KMS-11 (cell line): ENCODE measurements at regions not wholly inside any gene's neighbourhood (a gene's known extent, or its start where the extent isn't known, plus 50 kb on each side); places are given as distances from the start of the nearest gene placed in this dataset.

ENCODE experiments used
- H2AFZ ChIP-seq: fragments of 200-600 bp; sonication (generic); 2 replicates; pipeline ENCODE4 v1.6.1; 2016; ENCODE audit warnings: antibody characterized with exemption, mixed run types, low read depth
- H3K27ac ChIP-seq: fragments of 200-600 bp; sonication (generic); 2 replicates; pipeline ENCODE4 v1.6.1; 2016; ENCODE audit warnings: mild to moderate bottlenecking, mixed run types
- H3K27me3 ChIP-seq: fragments of 200-600 bp; sonication (generic); 2 replicates; pipeline ENCODE4 v1.6.1; 2017; ENCODE audit warnings: mild to moderate bottlenecking, low read depth, mixed run types, moderate library complexity; ENCODE audit not compliant: insufficient read depth
- H3K36me3 ChIP-seq: fragments of 200-600 bp; sonication (generic); 2 replicates; pipeline ENCODE4 v1.6.1; 2017; ENCODE audit warnings: mild to moderate bottlenecking, mixed run types; ENCODE audit not compliant: insufficient read depth
- H3K4me1 ChIP-seq: fragments of 200-600 bp; sonication (generic); 2 replicates; pipeline ENCODE4 v1.6.1; 2016; ENCODE audit warnings: mild to moderate bottlenecking, low read depth, mixed run types; ENCODE audit not compliant: poor library complexity, severe bottlenecking
- H3K4me2 ChIP-seq: fragments of 200-600 bp; sonication (generic); 2 replicates; pipeline ENCODE4 v1.7.0; 2016; ENCODE audit warnings: mild to moderate bottlenecking, mixed run types
- H3K4me3 ChIP-seq: fragments of 200-600 bp; sonication (generic); IDR thresholded peaks from 2 replicates; pipeline ENCODE4 v1.6.1; 2017; ENCODE audit warnings: low read depth, low read length, mixed read lengths; ENCODE audit not compliant: insufficient read depth
- H3K79me2 ChIP-seq: fragments of 200-600 bp; sonication (generic); 2 replicates; pipeline ENCODE4 v1.6.1; 2016; ENCODE audit warnings: low read depth, mixed run types; ENCODE audit not compliant: insufficient read depth
- H3K9ac ChIP-seq: fragments of 200-600 bp; sonication (generic); 2 replicates; pipeline ENCODE4 v1.6.1; 2016; ENCODE audit warnings: mild to moderate bottlenecking, mixed run types
- H4K20me1 ChIP-seq: fragments of 200-600 bp; sonication (generic); 2 replicates; pipeline ENCODE4 v1.6.1; 2016; ENCODE audit warnings: mild to moderate bottlenecking, mixed run types; ENCODE audit not compliant: insufficient read depth
- TF ChIP-seq, protein P1 (sequence below): fragments of 200-600 bp; sonication (generic); conservative IDR thresholded peaks from 2 replicates; pipeline ENCODE4 v1.6.1; 2017; ENCODE audit warnings: low read depth, mild to moderate bottlenecking, antibody characterized with exemption, low read length, moderate library complexity, mixed read lengths

DNA sequence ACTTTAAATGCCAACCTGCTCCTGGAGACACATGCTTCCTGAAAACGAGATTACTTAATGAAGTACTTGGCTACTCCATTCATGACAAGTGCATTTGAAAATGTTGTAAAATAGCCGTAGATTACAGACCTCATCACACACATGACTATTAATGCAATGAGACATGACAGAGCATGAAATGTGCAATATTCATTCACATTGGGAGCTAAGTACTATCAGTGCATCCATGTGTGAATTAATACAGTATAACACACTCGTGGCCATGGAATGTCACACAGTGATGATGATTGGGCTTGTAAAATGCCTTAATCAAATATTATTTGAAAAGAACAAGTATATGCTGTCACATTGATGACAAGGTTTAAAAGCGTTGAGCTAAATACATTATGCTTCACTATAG is 407.0 kb downstream of the AMY1C start:
- Histone ChIP-seq H3K36me3 (no peaks in the 10 kb centered on the region), H3K9ac (no peak overlapping the region), H3K27me3 (no peaks in the 10 kb centered on the region), H3K4me3 (no peak overlapping the region), H4K20me1 (no peaks in the 10 kb centered on the region), H3K4me1 (no peaks in the 10 kb centered on the region), H3K4me2 (no peak overlapping the region), H2AFZ (no peak overlapping the region), H3K79me2 (no peaks in the 10 kb centered on the region), H3K27ac (no peak overlapping the region)
- TF ChIP-seq, protein P1, sequence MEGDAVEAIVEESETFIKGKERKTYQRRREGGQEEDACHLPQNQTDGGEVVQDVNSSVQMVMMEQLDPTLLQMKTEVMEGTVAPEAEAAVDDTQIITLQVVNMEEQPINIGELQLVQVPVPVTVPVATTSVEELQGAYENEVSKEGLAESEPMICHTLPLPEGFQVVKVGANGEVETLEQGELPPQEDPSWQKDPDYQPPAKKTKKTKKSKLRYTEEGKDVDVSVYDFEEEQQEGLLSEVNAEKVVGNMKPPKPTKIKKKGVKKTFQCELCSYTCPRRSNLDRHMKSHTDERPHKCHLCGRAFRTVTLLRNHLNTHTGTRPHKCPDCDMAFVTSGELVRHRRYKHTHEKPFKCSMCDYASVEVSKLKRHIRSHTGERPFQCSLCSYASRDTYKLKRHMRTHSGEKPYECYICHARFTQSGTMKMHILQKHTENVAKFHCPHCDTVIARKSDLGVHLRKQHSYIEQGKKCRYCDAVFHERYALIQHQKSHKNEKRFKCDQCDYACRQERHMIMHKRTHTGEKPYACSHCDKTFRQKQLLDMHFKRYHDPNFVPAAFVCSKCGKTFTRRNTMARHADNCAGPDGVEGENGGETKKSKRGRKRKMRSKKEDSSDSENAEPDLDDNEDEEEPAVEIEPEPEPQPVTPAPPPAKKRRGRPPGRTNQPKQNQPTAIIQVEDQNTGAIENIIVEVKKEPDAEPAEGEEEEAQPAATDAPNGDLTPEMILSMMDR = no peak

DNA sequence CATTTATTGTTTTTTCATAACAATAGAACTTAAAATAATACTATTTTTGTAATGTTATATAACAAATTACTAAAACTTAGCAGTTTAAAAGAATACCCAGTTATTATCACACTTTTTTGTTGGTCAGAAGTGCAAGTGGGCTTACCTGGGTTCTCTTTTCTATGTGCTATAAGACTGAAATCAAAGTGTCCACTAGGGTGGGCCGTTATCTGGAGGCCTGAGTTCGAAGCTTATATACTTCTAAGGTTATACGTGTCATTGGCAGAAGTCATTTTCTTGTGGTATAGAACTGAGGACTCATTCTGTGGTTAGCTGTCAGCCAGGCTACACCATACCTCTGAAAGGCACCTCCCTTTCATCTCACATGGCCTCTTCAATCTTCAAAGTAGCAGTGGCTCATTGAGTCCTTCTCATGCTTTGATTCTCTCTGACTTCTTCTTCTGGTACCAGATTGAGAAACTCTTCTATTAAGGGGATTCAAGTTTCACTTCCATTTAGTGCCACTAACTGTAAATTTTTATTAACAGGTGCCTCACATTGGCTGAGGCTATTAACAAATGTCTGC is 414.3 kb downstream of the AMY1C start:
- H3K79me2 ChIP-seq = no peaks in the 10 kb centered on the region
- H4K20me1 ChIP-seq = no peaks in the 10 kb centered on the region
- no peaks in the 10 kb centered on the region for H3K27me3 ChIP-seq
- no peaks in the 10 kb centered on the region for H3K4me1 ChIP-seq
- H3K27ac ChIP-seq = no peak overlapping the region
- H3K4me2 ChIP-seq = no peak overlapping the region
- no peak overlapping the region for H3K4me3 ChIP-seq
- no peak overlapping the region for H3K9ac ChIP-seq
- TF ChIP-seq, protein P1 = no peak
- no peak overlapping the region for H2AFZ ChIP-seq
- H3K36me3 ChIP-seq = no peaks in the 10 kb centered on the region

GRCh38 chr1:104172243-104172681 is 422.6 kb downstream of the AMY1C start:
- Histone ChIP-seq H3K79me2 (no peaks in the 10 kb centered on the region), H2AFZ (no peak overlapping the region), H3K27ac (no peak overlapping the region), H3K4me2 (no peak overlapping the region), H3K4me1 (no peaks in the 10 kb centered on the region), H4K20me1 (no peaks in the 10 kb centered on the region), H3K4me3 (no peak overlapping the region), H3K36me3 (no peaks in the 10 kb centered on the region), H3K9ac (no peak overlapping the region), H3K27me3 (no peaks in the 10 kb centered on the region)
- TF ChIP-seq, protein P1 = no peak

GRCh38 chr1:104182251-104182650 is 432.6 kb downstream of the AMY1C start:
- no peaks in the 10 kb centered on the region for H3K36me3 ChIP-seq
- H3K79me2 ChIP-seq = no peaks in the 10 kb centered on the region
- no peaks in the 10 kb centered on the region for H3K27me3 ChIP-seq
- H3K4me3 ChIP-seq = no peak overlapping the region
- H4K20me1 ChIP-seq = no peaks in the 10 kb centered on the region
- no peak overlapping the region for H3K4me2 ChIP-seq
- no peak overlapping the region for H3K9ac ChIP-seq
- no peaks in the 10 kb centered on the region for H3K4me1 ChIP-seq
- H2AFZ ChIP-seq = no peak overlapping the region
- H3K27ac ChIP-seq = no peak overlapping the region
- TF ChIP-seq, protein P1 = no peak
